Sigmoid colon (tissue), 4 donors: ENCODE measurements at regions not wholly inside any gene's neighbourhood (a gene's known extent, or its start where the extent isn't known, plus 50 kb on each side); places are given as distances from the start of the nearest gene placed in this dataset.

Experiments
- CTCF ChIP-seq, 4 experiments: fragments of 450-650 bp in 3 of 4; fragments of 200-600 bp in 1 of 4; IDR thresholded peaks; one replicate each; pipeline ENCODE4 v1.5.1; 2016 to 2019; ENCODE audit warnings: antibody characterized with exemption in 4 of 4, mild to moderate bottlenecking in 3 of 4, moderate library complexity in 2 of 4
- EP300 ChIP-seq, 4 donors: sonication (generic); formaldehyde crosslinking; IDR thresholded peaks; one replicate each; pipeline ENCODE4 v1.6.1; 2017; ENCODE audit warnings: antibody characterized with exemption in 4 of 4
- POLR2A ChIP-seq, 2 donors: fragments of 450-650 bp; IDR thresholded peaks; one replicate each; pipeline ENCODE4 v1.6.1; 2016; ENCODE audit warnings: antibody characterized with exemption in 2 of 2, mild to moderate bottlenecking in 2 of 2, moderate library complexity in 2 of 2
- POLR2AphosphoS5 ChIP-seq, 4 donors: sonication (generic); formaldehyde crosslinking; IDR thresholded peaks; one replicate each; pipeline ENCODE4 v1.6.1; 2017; ENCODE audit warnings: antibody characterized with exemption in 4 of 4

- TF ChIP-seq POLR2A (IDR thresholded peaks at IDR 0.05), result no peak
- TF ChIP-seq CTCF (IDR thresholded peaks at IDR 0.05), result no peak
- TF ChIP-seq POLR2AphosphoS5 (IDR thresholded peaks at IDR 0.05), result no peak
- TF ChIP-seq EP300 (IDR thresholded peaks at IDR 0.05), result no peak
These were observed 64.9 kb upstream of the PCED1B start for GRCh38 chr12:47014474-47014873.
